C4-2B (cell line): ENCODE measurements at regions not wholly inside any gene's neighbourhood (a gene's known extent, or its start where the extent isn't known, plus 50 kb on each side); places are given as distances from the start of the nearest gene placed in this dataset.

Experiments
- H3K27ac ChIP-seq: fragments of 450-650 bp; 2 replicates; pipeline ENCODE4 v1.5.1; 2017
- CTCF ChIP-seq: fragments of 450-650 bp; conservative IDR thresholded peaks from 2 replicates; pipeline ENCODE4 v1.5.1; 2017; ENCODE audit warnings: mild to moderate bottlenecking
- ZFX ChIP-seq: fragments of 450-650 bp; IDR thresholded peaks from 2 replicates; pipeline ENCODE4 v1.6.1; 2017

GRCh38 chr2:33762636-33763035, 163.5 kb upstream of the FAM98A start:
- TF ChIP-seq CTCF = no peak
- no peak for TF ChIP-seq ZFX
- no peak overlapping the region for H3K27ac ChIP-seq

GRCh38 chr2:33746208-33746800, 147.2 kb upstream of the FAM98A start:
- no peak for TF ChIP-seq ZFX
- TF ChIP-seq CTCF = no peak
- H3K27ac ChIP-seq = no peak overlapping the region

GRCh38 chr2:33735096-33735495, 136.0 kb upstream of the FAM98A start:
- no peak overlapping the region for H3K27ac ChIP-seq

GRCh38 chr2:33730804-33731203, 131.7 kb upstream of the FAM98A start:
- no peak for TF ChIP-seq ZFX
- TF ChIP-seq CTCF = no peak
- H3K27ac ChIP-seq = no peak overlapping the region

More at GRCh38 chr2:33735096-33735495, 136.0 kb upstream of the FAM98A start:
- TF ChIP-seq CTCF (no peak), ZFX (no peak)

GRCh38 chr2:33730193-33730592, 131.1 kb upstream of the FAM98A start:
- TF ChIP-seq ZFX (no peak), CTCF (no peak)

GRCh38 chr2:33729353-33729752, 130.3 kb upstream of the FAM98A start:
- TF ChIP-seq ZFX = no peak
- TF ChIP-seq CTCF = no peak
- no peak overlapping the region for H3K27ac ChIP-seq

More at GRCh38 chr2:33730193-33730592, 131.1 kb upstream of the FAM98A start:
- H3K27ac ChIP-seq = no peak overlapping the region

GRCh38 chr2:33728106-33728505, 129.0 kb upstream of the FAM98A start:
- TF ChIP-seq CTCF = no peak
- TF ChIP-seq ZFX = no peak
- H3K27ac ChIP-seq = no peak overlapping the region
